Nephron (organoid): ENCODE measurements at regions not wholly inside any gene's neighbourhood (a gene's known extent, or its start where the extent isn't known, plus 50 kb on each side); places are given as distances from the start of the nearest gene placed in this dataset.
"Not testable (repeated sequence)": the region's sequence is repeated elsewhere in the genome, so short reads cannot be mapped to it uniquely, and the experiment has no call there.

Source experiments
- H3K27ac Mint-ChIP-seq, 3 experiments: 2 replicates each; pipeline ENCODE4 v1.8.0; 2020; ENCODE audit warnings: mixed read lengths in 3 of 3, mild to moderate bottlenecking in 2 of 3, moderate library complexity in 1 of 3
- H3K27me3 Mint-ChIP-seq: 2 replicates; pipeline ENCODE4 v1.8.0; 2021; ENCODE audit warnings: low read depth, mild to moderate bottlenecking, moderate library complexity, mixed read lengths
- H3K36me3 Mint-ChIP-seq: 2 replicates; pipeline ENCODE4 v1.8.0; 2020; ENCODE audit warnings: low read depth, mixed read lengths
- H3K4me1 Mint-ChIP-seq: 2 replicates; pipeline ENCODE4 v1.8.0; 2020; ENCODE audit warnings: mixed read lengths
- H3K4me3 Mint-ChIP-seq, 3 experiments: 2 replicates each; pipeline ENCODE4 v1.8.0; 2020; ENCODE audit warnings: mild to moderate bottlenecking in 3 of 3, mixed read lengths in 3 of 3, moderate library complexity in 2 of 3
- H3K9me3 Mint-ChIP-seq: 2 replicates; pipeline ENCODE4 v1.8.0; 2020; ENCODE audit warnings: mixed read lengths
- TF ChIP-seq, protein P1 (sequence below), 3 experiments: fragments of 200-600 bp; sonication (generic); IDR thresholded peaks; one replicate each; pipeline ENCODE4 v1.5.0; 2021; ENCODE audit warnings: antibody characterized with exemption in 3 of 3; ENCODE audit not compliant: unreplicated experiment in 3 of 3

GRCh38 chr13:90258129-90258528 lies 1089.4 kb upstream of the MIR17HG start:
- H3K4me3 Mint-ChIP-seq = no peak overlapping the region
- H3K27ac Mint-ChIP-seq = no peak overlapping the region
- H3K4me1 Mint-ChIP-seq = no peaks in the 10 kb centered on the region
- TF ChIP-seq, protein P1, sequence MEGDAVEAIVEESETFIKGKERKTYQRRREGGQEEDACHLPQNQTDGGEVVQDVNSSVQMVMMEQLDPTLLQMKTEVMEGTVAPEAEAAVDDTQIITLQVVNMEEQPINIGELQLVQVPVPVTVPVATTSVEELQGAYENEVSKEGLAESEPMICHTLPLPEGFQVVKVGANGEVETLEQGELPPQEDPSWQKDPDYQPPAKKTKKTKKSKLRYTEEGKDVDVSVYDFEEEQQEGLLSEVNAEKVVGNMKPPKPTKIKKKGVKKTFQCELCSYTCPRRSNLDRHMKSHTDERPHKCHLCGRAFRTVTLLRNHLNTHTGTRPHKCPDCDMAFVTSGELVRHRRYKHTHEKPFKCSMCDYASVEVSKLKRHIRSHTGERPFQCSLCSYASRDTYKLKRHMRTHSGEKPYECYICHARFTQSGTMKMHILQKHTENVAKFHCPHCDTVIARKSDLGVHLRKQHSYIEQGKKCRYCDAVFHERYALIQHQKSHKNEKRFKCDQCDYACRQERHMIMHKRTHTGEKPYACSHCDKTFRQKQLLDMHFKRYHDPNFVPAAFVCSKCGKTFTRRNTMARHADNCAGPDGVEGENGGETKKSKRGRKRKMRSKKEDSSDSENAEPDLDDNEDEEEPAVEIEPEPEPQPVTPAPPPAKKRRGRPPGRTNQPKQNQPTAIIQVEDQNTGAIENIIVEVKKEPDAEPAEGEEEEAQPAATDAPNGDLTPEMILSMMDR (IDR thresholded peaks at IDR 0.05; ENCODE audit: unreplicated experiment in 3 of 3) = no peak
- H3K36me3 Mint-ChIP-seq = no peaks in the 10 kb centered on the region
- no peaks in the 10 kb centered on the region for H3K27me3 Mint-ChIP-seq
- no peaks in the 10 kb centered on the region for H3K9me3 Mint-ChIP-seq

- TF ChIP-seq, protein P1 (IDR thresholded peaks at IDR 0.05; ENCODE audit: unreplicated experiment in 3 of 3) = no peak
- Mint-ChIP-seq H3K36me3 (no peaks in the 10 kb centered on the region), H3K4me3 (no peak overlapping the region), H3K4me1 (no peaks in the 10 kb centered on the region), H3K9me3 (no peaks in the 10 kb centered on the region), H3K27ac (no peak overlapping the region), H3K27me3 (no peaks in the 10 kb centered on the region)
Observed at GRCh38 chr13:90261343-90261742, 1086.1 kb upstream of the MIR17HG start.

DNA sequence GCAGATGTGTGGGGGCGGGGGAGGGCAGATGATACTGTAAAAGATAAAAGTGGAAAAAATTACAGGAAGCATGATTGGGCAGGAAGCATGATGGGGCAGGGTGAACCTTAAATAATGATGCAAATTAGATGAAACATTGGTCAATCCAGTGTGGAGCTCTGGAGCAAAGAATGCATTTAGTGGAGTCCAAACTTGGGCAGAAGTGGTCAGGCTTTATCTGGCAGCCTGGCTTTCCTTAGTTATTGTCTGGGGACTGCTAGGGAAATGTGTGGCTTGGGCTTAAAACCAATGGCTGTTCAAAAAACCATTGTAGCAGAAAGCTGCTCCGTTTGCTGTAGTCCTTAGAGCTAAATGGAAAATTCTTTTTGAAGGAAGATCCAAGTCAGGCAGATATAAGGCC lies 1077.3 kb upstream of the MIR17HG start:
- no peaks in the 10 kb centered on the region for H3K27me3 Mint-ChIP-seq
- H3K36me3 Mint-ChIP-seq = no peaks in the 10 kb centered on the region
- H3K4me1 Mint-ChIP-seq = no peaks in the 10 kb centered on the region
- no peak overlapping the region for H3K27ac Mint-ChIP-seq
- H3K9me3 Mint-ChIP-seq = no peaks in the 10 kb centered on the region
- no peak overlapping the region for H3K4me3 Mint-ChIP-seq
- TF ChIP-seq, protein P1 (IDR thresholded peaks at IDR 0.05; ENCODE audit: unreplicated experiment in 3 of 3) = no peak

DNA sequence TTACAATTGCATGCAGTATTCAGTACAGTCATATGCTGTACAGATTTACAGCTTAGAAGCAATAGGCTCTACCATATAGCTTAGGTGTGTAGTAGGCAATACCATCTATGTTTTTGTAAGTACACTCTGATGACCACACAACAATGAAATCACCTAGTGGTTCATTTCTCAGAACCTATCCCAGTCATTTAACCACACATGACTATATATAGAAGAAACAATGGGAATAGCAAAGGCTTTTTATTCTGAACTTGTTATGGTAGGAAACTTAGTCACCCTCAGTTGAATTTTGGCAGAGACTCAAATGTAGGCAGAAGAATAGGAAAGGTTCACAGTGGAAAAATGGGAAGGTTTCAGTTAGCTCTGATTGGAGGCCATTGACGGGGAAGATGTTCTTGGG lies 1075.1 kb upstream of the MIR17HG start:
- H3K4me3 Mint-ChIP-seq = no peak overlapping the region
- H3K27me3 Mint-ChIP-seq = no peaks in the 10 kb centered on the region
- TF ChIP-seq, protein P1 (IDR thresholded peaks at IDR 0.05; ENCODE audit: unreplicated experiment in 3 of 3) = no peak
- H3K4me1 Mint-ChIP-seq = no peaks in the 10 kb centered on the region
- no peaks in the 10 kb centered on the region for H3K9me3 Mint-ChIP-seq
- H3K36me3 Mint-ChIP-seq = no peaks in the 10 kb centered on the region
- no peak overlapping the region for H3K27ac Mint-ChIP-seq

DNA sequence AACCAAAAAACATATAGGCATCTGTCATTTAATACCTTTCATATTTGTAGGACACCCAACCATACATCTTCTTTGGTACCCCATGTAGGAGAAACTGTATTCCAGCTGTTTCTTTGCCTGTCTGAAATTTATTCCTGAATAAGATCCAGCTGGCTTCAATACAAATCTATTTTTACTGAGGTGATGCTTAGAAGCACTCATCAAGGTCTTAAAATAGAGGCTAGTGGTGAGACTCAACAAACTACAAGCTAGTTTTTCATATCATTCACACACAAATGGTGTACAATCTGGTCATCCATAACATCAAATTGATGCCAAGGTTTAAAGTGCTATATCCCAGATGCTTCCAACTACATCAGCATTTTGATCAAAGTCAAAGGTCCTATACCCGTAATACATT lies 1071.3 kb upstream of the MIR17HG start:
- Mint-ChIP-seq H3K36me3 (no peaks in the 10 kb centered on the region), H3K9me3 (no peaks in the 10 kb centered on the region), H3K4me3 (no peak overlapping the region), H3K4me1 (no peaks in the 10 kb centered on the region), H3K27ac (no peak overlapping the region), H3K27me3 (no peaks in the 10 kb centered on the region)
- TF ChIP-seq, protein P1 (IDR thresholded peaks at IDR 0.05; ENCODE audit: unreplicated experiment in 3 of 3) = no peak

GRCh38 chr13:90278231-90278630 lies 1069.3 kb upstream of the MIR17HG start:
- H3K4me3 Mint-ChIP-seq, H3K27me3 Mint-ChIP-seq, H3K27ac Mint-ChIP-seq, H3K36me3 Mint-ChIP-seq, H3K9me3 Mint-ChIP-seq, H3K4me1 Mint-ChIP-seq: not testable (repeated sequence)
